SK-N-SH (cell line): ENCODE measurements at regions not wholly inside any gene's neighbourhood (a gene's known extent, or its start where the extent isn't known, plus 50 kb on each side); places are given as distances from the start of the nearest gene placed in this dataset.

Source experiments
- CTCF ChIA-PET: fragments of 300-600, 350-600 bp; formaldehyde crosslinking; extraction: SDS; loops from one replicate; lab custom pipeline; 2021; lab: Yijun Ruan, JAX
- POLR2A ChIA-PET: fragments of 350-600 bp; sonication (Branson Sonifier 250); formaldehyde crosslinking; extraction: SDS; loops from one replicate; lab custom pipeline; 2020; ENCODE audit warnings: antibody characterized with exemption, inconsistent platforms; lab: Yijun Ruan, JAX
- DNase-seq: peaks from one replicate; pipeline ENCODE4 v3.0.0; 2012
- H2AFZ ChIP-seq: fragments of 200-600 bp; sonication (generic); 2 replicates; pipeline ENCODE4 v1.8.1; 2016; ENCODE audit warnings: antibody characterized with exemption, mild to moderate bottlenecking, low read depth
- H3F3A ChIP-seq: fragments of 200-600 bp; sonication (generic); replicated peaks from 2 replicates; pipeline ENCODE3; 2016; ENCODE audit warnings: antibody characterized with exemption, mild to moderate bottlenecking; ENCODE audit not compliant: insufficient read depth
- H3K27ac ChIP-seq, 2 experiments: fragments of 200-500 bp in 1 of 2; fragments of 200-600 bp in 1 of 2; sonication (Bioruptor generic) in 1 of 2; sonication (generic), shearing (Covaris generic) in 1 of 2; 2 replicates each; pipeline versions ENCODE4 v1.5.1 to v1.6.1; 2014 to 2016; ENCODE audit warnings: low read depth in 2 of 2, inconsistent platforms in 1 of 2, low read length in 1 of 2, mild to moderate bottlenecking in 1 of 2, mixed read lengths in 1 of 2
- H3K27me3 ChIP-seq: fragments of 200-600 bp; sonication (generic), shearing (Covaris generic); 2 replicates; pipeline ENCODE4 v1.6.1; 2016; ENCODE audit warnings: mixed run types; ENCODE audit not compliant: insufficient read depth
- H3K36me3 ChIP-seq, 2 experiments: fragments of 200-500 bp in 1 of 2; fragments of 200-600 bp in 1 of 2; sonication (Bioruptor generic) in 1 of 2; sonication (generic) in 1 of 2; replicated peaks in 1 of 2; 2 replicates each; pipeline versions ENCODE3 to v1.5.1; 2014 to 2016; ENCODE audit warnings: low read length in 1 of 2, mild to moderate bottlenecking in 1 of 2; ENCODE audit not compliant: insufficient read depth in 2 of 2, control insufficient read depth in 1 of 2
- H3K4me1 ChIP-seq, 2 experiments: fragments of 200-500 bp in 1 of 2; fragments of 200-600 bp in 1 of 2; sonication (Bioruptor generic) in 1 of 2; sonication (generic), shearing (Covaris generic) in 1 of 2; 2 replicates each; pipeline versions ENCODE4 v1.5.1 to v1.6.1; 2014 to 2016; ENCODE audit warnings: low read depth in 1 of 2, low read length in 1 of 2, mixed run types in 1 of 2; ENCODE audit not compliant: insufficient read depth in 2 of 2, control insufficient read depth in 1 of 2
- H3K4me2 ChIP-seq: fragments of 200-600 bp; sonication (generic), shearing (Covaris generic); 2 replicates; pipeline ENCODE4 v1.6.1; 2017; ENCODE audit warnings: mixed run types
- H3K4me3 ChIP-seq, 2 experiments: fragments of 200-500 bp in 1 of 2; fragments of 200-600 bp in 1 of 2; sonication (Bioruptor generic) in 1 of 2; sonication (generic), shearing (Covaris generic) in 1 of 2; 2 replicates each; pipeline versions ENCODE4 v1.5.1 to v1.8.1; 2014 to 2016; ENCODE audit warnings: low read depth in 2 of 2, inconsistent platforms in 1 of 2, low read length in 1 of 2, mild to moderate bottlenecking in 1 of 2, mixed read lengths in 1 of 2, moderate library complexity in 1 of 2
- H3K79me2 ChIP-seq: fragments of 200-600 bp; sonication (generic); 2 replicates; pipeline ENCODE4 v1.8.1; 2017; ENCODE audit warnings: mild to moderate bottlenecking; ENCODE audit not compliant: insufficient read depth
- H3K9ac ChIP-seq: fragments of 200-600 bp; sonication (generic); 2 replicates; pipeline ENCODE4 v1.6.1; 2017; ENCODE audit warnings: mixed run types
- H3K9me2 ChIP-seq: fragments of 200-600 bp; sonication (generic); 2 replicates; pipeline ENCODE4 v1.6.1; 2017; ENCODE audit warnings: mixed run types
- H3K9me3 ChIP-seq: fragments of 200-600 bp; sonication (generic); 2 replicates; pipeline ENCODE4 v1.6.1; 2017; ENCODE audit warnings: mixed run types, mild to moderate bottlenecking, moderate library complexity
- H4K20me1 ChIP-seq: fragments of 200-600 bp; sonication (generic); 2 replicates; pipeline ENCODE4 v1.6.1; 2017; ENCODE audit warnings: mild to moderate bottlenecking, mixed run types; ENCODE audit not compliant: insufficient read depth
- ELF1 ChIP-seq: IDR thresholded peaks from 2 replicates; pipeline ENCODE4 v1.4.0; 2012
- EP300 ChIP-seq, 2 experiments: IDR thresholded peaks; 2 replicates each; pipeline versions ENCODE4 v1.4.0 to v1.6.1; 2012; ENCODE audit warnings: borderline replicate concordance in 1 of 2, low read depth in 1 of 2, low read length in 1 of 2
- FOSL2 ChIP-seq: IDR thresholded peaks from 2 replicates; pipeline ENCODE4 v1.4.0; 2012; ENCODE audit warnings: low read depth, mild to moderate bottlenecking, moderate library complexity, borderline replicate concordance
- FOXM1 ChIP-seq: IDR thresholded peaks from 2 replicates; pipeline ENCODE4 v1.4.0; 2012; ENCODE audit warnings: low read depth, mild to moderate bottlenecking
- GABPA ChIP-seq: IDR thresholded peaks from 2 replicates; pipeline ENCODE4 v1.4.0; 2012; ENCODE audit warnings: low read depth, mild to moderate bottlenecking
- GATA2 ChIP-seq: sonication (generic); formaldehyde crosslinking; IDR thresholded peaks from 2 replicates; pipeline ENCODE4 v1.5.0; 2020; ENCODE audit warnings: mild to moderate bottlenecking, missing genetic modification reagents
- JUND ChIP-seq: IDR thresholded peaks from 2 replicates; pipeline ENCODE4 v1.4.0; 2012
- MEF2A ChIP-seq: IDR thresholded peaks from 2 replicates; pipeline ENCODE4 v1.4.0; 2012; ENCODE audit warnings: low read depth, borderline replicate concordance
- MXI1 ChIP-seq: IDR thresholded peaks from 2 replicates; pipeline ENCODE4 v1.6.1; 2012; ENCODE audit warnings: mild to moderate bottlenecking, low read depth, low read length, improper control_type of control experiment
- NFIC ChIP-seq: IDR thresholded peaks from 2 replicates; pipeline ENCODE4 v1.4.0; 2012; ENCODE audit warnings: borderline replicate concordance
- NRF1 ChIP-seq: IDR thresholded peaks from 2 replicates; pipeline ENCODE4 v1.6.1; 2012; ENCODE audit warnings: low read depth, mild to moderate bottlenecking, low read length
- POLR2AphosphoS5 ChIP-seq: IDR thresholded peaks from 2 replicates; pipeline ENCODE4 v1.6.1; 2012; ENCODE audit warnings: low read depth, low read length
- RFX5 ChIP-seq: IDR thresholded peaks from 2 replicates; pipeline ENCODE4 v1.6.1; 2012; ENCODE audit warnings: mild to moderate bottlenecking, improper control_type of control experiment, low read length
- WGBS: methylation state at CpG from one replicate; pipeline ENCODE4 v1.1.6; 2017; ENCODE audit warnings: low lambda C conversion rate; 5-methylcytosine and 5-hydroxymethylcytosine counted together
- TF ChIP-seq, protein P1 (sequence below): fragments of 200-600 bp; sonication (generic); IDR thresholded peaks from 2 replicates; pipeline ENCODE4 v1.6.1; 2017; ENCODE audit warnings: antibody characterized with exemption, mild to moderate bottlenecking, moderate library complexity
- TF ChIP-seq, protein P2 (sequence below): IDR thresholded peaks from 2 replicates; pipeline ENCODE4 v1.6.1; 2012; ENCODE audit warnings: mild to moderate bottlenecking, low read depth, low read length, moderate library complexity
- TF ChIP-seq, protein P3 (sequence below): IDR thresholded peaks from 2 replicates; pipeline ENCODE4 v1.4.0; 2012; ENCODE audit warnings: low read depth, borderline replicate concordance
- TF ChIP-seq, protein P4 (sequence below): IDR thresholded peaks from 2 replicates; pipeline ENCODE4 v1.4.0; 2012; ENCODE audit warnings: low read depth, borderline replicate concordance
- TF ChIP-seq, protein P5 (sequence below): fragments of 150-350 bp; IDR thresholded peaks from 2 replicates; pipeline ENCODE4 v1.6.1; 2017; ENCODE audit warnings: antibody characterized with exemption, low read length, low read depth, borderline replicate concordance
- TF ChIP-seq, protein P6 (sequence below): IDR thresholded peaks from 2 replicates; pipeline ENCODE4 v1.4.0; 2012; ENCODE audit warnings: low read depth

DNA sequence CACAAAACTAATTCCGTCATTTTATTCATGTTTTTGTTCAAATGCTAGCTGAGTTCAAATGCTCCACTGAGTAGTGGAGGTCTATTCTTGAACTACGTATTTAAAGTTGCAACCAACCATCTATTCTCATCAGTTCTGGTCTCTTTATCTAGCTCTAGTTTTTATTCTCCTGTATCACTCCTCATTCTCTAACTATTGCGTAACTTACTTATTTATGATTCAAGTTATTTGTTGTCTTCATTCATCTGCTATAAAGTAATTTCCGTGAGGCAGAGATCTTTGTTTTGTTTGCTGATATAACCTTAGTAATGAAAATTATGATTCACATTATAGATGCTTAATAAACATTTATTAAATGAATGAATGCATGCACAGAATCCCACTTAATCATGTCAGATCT lies 221.6 kb upstream of the ASCC3 start (continued):
- TF ChIP-seq MEF2A (no peak), RFX5 (no peak), MXI1 (no peak), NRF1 (no peak), JUND (no peak), ELF1 (no peak), EP300 (IDR thresholded peaks at IDR 0.05; ENCODE audit: borderline replicate concordance in 1 of 2, low read depth in 1 of 2, low read length in 1 of 2) (no peak)
- TF ChIP-seq, protein P1, sequence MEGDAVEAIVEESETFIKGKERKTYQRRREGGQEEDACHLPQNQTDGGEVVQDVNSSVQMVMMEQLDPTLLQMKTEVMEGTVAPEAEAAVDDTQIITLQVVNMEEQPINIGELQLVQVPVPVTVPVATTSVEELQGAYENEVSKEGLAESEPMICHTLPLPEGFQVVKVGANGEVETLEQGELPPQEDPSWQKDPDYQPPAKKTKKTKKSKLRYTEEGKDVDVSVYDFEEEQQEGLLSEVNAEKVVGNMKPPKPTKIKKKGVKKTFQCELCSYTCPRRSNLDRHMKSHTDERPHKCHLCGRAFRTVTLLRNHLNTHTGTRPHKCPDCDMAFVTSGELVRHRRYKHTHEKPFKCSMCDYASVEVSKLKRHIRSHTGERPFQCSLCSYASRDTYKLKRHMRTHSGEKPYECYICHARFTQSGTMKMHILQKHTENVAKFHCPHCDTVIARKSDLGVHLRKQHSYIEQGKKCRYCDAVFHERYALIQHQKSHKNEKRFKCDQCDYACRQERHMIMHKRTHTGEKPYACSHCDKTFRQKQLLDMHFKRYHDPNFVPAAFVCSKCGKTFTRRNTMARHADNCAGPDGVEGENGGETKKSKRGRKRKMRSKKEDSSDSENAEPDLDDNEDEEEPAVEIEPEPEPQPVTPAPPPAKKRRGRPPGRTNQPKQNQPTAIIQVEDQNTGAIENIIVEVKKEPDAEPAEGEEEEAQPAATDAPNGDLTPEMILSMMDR, result no peak

DNA sequence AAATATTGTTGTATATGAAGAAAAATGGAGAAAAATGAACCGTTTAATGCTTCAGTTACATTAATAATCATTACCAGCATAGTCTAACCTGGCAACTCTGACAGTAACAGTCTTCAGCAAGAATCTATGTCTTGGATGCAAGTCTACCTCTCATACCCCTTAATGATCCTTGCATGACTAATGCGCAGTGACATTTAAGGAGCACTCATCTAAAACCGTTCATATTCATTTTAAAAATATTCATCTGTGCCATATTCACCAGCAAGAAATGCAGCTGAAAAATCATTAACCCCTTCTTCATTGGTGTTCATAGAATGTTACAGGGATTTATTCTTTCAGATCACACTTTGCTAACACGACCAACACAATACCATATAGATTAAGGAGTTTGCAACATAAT lies 227.2 kb upstream of the ASCC3 start:
- Histone ChIP-seq H3K27ac (no peak overlapping the region), H4K20me1 (no peaks in the 10 kb centered on the region), H3K79me2 (no peaks in the 10 kb centered on the region), H3K9me2 (no peaks in the 10 kb centered on the region), H3K36me3 (no peaks in the 10 kb centered on the region), H3K4me2 (no peak overlapping the region), H3K27me3 (no peaks in the 10 kb centered on the region), H3K9ac (no peak overlapping the region), H3K9me3 (no peaks in the 10 kb centered on the region), H3K4me3 (no peak overlapping the region), H2AFZ (no peak overlapping the region), H3K4me1 (peaks cover 0 to 16% of the 10 kb centered on the region in 2 experiments; a peak in 1 of 4 replicates), H3F3A (no peaks in the 10 kb centered on the region)
- WGBS, result 29% methylated on average over 4 of the region's 4 CpGs
- ChIA-PET CTCF (interaction anchor here (1.0 kb wide), 2 partner anchors 10 to 287 kb away, joined by 3 read pairs; no protein-coding TSS in a partner anchor), POLR2A (no interaction called here)
- TF ChIP-seq, protein P2, sequence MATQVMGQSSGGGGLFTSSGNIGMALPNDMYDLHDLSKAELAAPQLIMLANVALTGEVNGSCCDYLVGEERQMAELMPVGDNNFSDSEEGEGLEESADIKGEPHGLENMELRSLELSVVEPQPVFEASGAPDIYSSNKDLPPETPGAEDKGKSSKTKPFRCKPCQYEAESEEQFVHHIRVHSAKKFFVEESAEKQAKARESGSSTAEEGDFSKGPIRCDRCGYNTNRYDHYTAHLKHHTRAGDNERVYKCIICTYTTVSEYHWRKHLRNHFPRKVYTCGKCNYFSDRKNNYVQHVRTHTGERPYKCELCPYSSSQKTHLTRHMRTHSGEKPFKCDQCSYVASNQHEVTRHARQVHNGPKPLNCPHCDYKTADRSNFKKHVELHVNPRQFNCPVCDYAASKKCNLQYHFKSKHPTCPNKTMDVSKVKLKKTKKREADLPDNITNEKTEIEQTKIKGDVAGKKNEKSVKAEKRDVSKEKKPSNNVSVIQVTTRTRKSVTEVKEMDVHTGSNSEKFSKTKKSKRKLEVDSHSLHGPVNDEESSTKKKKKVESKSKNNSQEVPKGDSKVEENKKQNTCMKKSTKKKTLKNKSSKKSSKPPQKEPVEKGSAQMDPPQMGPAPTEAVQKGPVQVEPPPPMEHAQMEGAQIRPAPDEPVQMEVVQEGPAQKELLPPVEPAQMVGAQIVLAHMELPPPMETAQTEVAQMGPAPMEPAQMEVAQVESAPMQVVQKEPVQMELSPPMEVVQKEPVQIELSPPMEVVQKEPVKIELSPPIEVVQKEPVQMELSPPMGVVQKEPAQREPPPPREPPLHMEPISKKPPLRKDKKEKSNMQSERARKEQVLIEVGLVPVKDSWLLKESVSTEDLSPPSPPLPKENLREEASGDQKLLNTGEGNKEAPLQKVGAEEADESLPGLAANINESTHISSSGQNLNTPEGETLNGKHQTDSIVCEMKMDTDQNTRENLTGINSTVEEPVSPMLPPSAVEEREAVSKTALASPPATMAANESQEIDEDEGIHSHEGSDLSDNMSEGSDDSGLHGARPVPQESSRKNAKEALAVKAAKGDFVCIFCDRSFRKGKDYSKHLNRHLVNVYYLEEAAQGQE, result no peak
- TF ChIP-seq FOSL2 (no peak), RFX5 (no peak), EP300 (IDR thresholded peaks at IDR 0.05; ENCODE audit: borderline replicate concordance in 1 of 2, low read depth in 1 of 2, low read length in 1 of 2) (no peak), GATA2 (no peak), ELF1 (no peak), GABPA (no peak), NFIC (no peak), FOXM1 (no peak), POLR2AphosphoS5 (no peak)
- TF ChIP-seq, protein P3, sequence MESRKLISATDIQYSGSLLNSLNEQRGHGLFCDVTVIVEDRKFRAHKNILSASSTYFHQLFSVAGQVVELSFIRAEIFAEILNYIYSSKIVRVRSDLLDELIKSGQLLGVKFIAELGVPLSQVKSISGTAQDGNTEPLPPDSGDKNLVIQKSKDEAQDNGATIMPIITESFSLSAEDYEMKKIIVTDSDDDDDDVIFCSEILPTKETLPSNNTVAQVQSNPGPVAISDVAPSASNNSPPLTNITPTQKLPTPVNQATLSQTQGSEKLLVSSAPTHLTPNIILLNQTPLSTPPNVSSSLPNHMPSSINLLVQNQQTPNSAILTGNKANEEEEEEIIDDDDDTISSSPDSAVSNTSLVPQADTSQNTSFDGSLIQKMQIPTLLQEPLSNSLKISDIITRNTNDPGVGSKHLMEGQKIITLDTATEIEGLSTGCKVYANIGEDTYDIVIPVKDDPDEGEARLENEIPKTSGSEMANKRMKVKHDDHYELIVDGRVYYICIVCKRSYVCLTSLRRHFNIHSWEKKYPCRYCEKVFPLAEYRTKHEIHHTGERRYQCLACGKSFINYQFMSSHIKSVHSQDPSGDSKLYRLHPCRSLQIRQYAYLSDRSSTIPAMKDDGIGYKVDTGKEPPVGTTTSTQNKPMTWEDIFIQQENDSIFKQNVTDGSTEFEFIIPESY, result no peak
- TF ChIP-seq, protein P4, sequence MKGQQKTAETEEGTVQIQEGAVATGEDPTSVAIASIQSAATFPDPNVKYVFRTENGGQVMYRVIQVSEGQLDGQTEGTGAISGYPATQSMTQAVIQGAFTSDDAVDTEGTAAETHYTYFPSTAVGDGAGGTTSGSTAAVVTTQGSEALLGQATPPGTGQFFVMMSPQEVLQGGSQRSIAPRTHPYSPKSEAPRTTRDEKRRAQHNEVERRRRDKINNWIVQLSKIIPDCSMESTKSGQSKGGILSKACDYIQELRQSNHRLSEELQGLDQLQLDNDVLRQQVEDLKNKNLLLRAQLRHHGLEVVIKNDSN, result no peak
- TF ChIP-seq, protein P5, sequence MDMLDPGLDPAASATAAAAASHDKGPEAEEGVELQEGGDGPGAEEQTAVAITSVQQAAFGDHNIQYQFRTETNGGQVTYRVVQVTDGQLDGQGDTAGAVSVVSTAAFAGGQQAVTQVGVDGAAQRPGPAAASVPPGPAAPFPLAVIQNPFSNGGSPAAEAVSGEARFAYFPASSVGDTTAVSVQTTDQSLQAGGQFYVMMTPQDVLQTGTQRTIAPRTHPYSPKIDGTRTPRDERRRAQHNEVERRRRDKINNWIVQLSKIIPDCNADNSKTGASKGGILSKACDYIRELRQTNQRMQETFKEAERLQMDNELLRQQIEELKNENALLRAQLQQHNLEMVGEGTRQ, result no peak
- TF ChIP-seq, protein P6, sequence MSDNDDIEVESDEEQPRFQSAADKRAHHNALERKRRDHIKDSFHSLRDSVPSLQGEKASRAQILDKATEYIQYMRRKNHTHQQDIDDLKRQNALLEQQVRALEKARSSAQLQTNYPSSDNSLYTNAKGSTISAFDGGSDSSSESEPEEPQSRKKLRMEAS, result no peak
- no peak for DNase-seq
